KMS-11 (cell line): ENCODE measurements at regions not wholly inside any gene's neighbourhood (a gene's known extent, or its start where the extent isn't known, plus 50 kb on each side); places are given as distances from the start of the nearest gene placed in this dataset.

ENCODE experiments used
- H2AFZ ChIP-seq: fragments of 200-600 bp; sonication (generic); 2 replicates; pipeline ENCODE4 v1.6.1; 2016; ENCODE audit warnings: antibody characterized with exemption, mixed run types, low read depth
- H3K27ac ChIP-seq: fragments of 200-600 bp; sonication (generic); 2 replicates; pipeline ENCODE4 v1.6.1; 2016; ENCODE audit warnings: mild to moderate bottlenecking, mixed run types
- H3K27me3 ChIP-seq: fragments of 200-600 bp; sonication (generic); 2 replicates; pipeline ENCODE4 v1.6.1; 2017; ENCODE audit warnings: mild to moderate bottlenecking, low read depth, mixed run types, moderate library complexity; ENCODE audit not compliant: insufficient read depth
- H3K36me3 ChIP-seq: fragments of 200-600 bp; sonication (generic); 2 replicates; pipeline ENCODE4 v1.6.1; 2017; ENCODE audit warnings: mild to moderate bottlenecking, mixed run types; ENCODE audit not compliant: insufficient read depth
- H3K4me1 ChIP-seq: fragments of 200-600 bp; sonication (generic); 2 replicates; pipeline ENCODE4 v1.6.1; 2016; ENCODE audit warnings: mild to moderate bottlenecking, low read depth, mixed run types; ENCODE audit not compliant: poor library complexity, severe bottlenecking
- H3K4me2 ChIP-seq: fragments of 200-600 bp; sonication (generic); 2 replicates; pipeline ENCODE4 v1.7.0; 2016; ENCODE audit warnings: mild to moderate bottlenecking, mixed run types
- H3K4me3 ChIP-seq: fragments of 200-600 bp; sonication (generic); IDR thresholded peaks from 2 replicates; pipeline ENCODE4 v1.6.1; 2017; ENCODE audit warnings: low read depth, low read length, mixed read lengths; ENCODE audit not compliant: insufficient read depth
- H3K79me2 ChIP-seq: fragments of 200-600 bp; sonication (generic); 2 replicates; pipeline ENCODE4 v1.6.1; 2016; ENCODE audit warnings: low read depth, mixed run types; ENCODE audit not compliant: insufficient read depth
- H3K9ac ChIP-seq: fragments of 200-600 bp; sonication (generic); 2 replicates; pipeline ENCODE4 v1.6.1; 2016; ENCODE audit warnings: mild to moderate bottlenecking, mixed run types
- H4K20me1 ChIP-seq: fragments of 200-600 bp; sonication (generic); 2 replicates; pipeline ENCODE4 v1.6.1; 2016; ENCODE audit warnings: mild to moderate bottlenecking, mixed run types; ENCODE audit not compliant: insufficient read depth
- TF ChIP-seq, protein P1 (sequence below): fragments of 200-600 bp; sonication (generic); conservative IDR thresholded peaks from 2 replicates; pipeline ENCODE4 v1.6.1; 2017; ENCODE audit warnings: low read depth, mild to moderate bottlenecking, antibody characterized with exemption, low read length, moderate library complexity, mixed read lengths

GRCh38 chr21:26739189-26739588 lies 106.0 kb downstream of the ADAMTS1 start:
- Histone ChIP-seq H3K9ac (no peak overlapping the region), H3K36me3 (no peaks in the 10 kb centered on the region), H3K79me2 (no peaks in the 10 kb centered on the region), H3K4me2 (no peak overlapping the region), H4K20me1 (no peaks in the 10 kb centered on the region), H2AFZ (no peak overlapping the region), H3K27ac (no peak overlapping the region), H3K4me1 (no peaks in the 10 kb centered on the region), H3K4me3 (no peak overlapping the region), H3K27me3 (no peaks in the 10 kb centered on the region)
- TF ChIP-seq, protein P1, sequence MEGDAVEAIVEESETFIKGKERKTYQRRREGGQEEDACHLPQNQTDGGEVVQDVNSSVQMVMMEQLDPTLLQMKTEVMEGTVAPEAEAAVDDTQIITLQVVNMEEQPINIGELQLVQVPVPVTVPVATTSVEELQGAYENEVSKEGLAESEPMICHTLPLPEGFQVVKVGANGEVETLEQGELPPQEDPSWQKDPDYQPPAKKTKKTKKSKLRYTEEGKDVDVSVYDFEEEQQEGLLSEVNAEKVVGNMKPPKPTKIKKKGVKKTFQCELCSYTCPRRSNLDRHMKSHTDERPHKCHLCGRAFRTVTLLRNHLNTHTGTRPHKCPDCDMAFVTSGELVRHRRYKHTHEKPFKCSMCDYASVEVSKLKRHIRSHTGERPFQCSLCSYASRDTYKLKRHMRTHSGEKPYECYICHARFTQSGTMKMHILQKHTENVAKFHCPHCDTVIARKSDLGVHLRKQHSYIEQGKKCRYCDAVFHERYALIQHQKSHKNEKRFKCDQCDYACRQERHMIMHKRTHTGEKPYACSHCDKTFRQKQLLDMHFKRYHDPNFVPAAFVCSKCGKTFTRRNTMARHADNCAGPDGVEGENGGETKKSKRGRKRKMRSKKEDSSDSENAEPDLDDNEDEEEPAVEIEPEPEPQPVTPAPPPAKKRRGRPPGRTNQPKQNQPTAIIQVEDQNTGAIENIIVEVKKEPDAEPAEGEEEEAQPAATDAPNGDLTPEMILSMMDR: no peak

DNA sequence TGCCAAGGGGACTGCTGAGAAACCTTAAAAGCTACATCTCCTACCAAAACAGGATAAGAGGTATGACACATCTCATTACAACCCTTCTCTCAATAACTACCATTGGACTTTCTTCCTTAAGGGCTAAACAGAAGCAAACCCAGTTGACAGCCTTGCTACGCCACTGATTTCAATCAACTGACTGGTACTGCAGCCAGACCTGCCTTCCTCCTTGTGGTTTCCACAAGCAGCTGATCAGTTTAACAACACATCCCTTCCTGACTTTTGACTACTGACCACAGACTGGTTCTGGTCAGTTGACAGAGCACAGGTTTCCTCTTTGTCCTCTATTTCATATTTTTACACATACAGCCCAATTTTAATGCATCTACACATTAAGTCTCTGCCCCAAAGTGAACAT lies 108.8 kb downstream of the ADAMTS1 start:
- Histone ChIP-seq H3K4me1 (no peaks in the 10 kb centered on the region), H3K4me3 (no peak overlapping the region), H2AFZ (no peak overlapping the region), H3K36me3 (no peaks in the 10 kb centered on the region), H3K9ac (no peak overlapping the region), H4K20me1 (no peaks in the 10 kb centered on the region), H3K27ac (no peak overlapping the region), H3K79me2 (no peaks in the 10 kb centered on the region), H3K27me3 (no peaks in the 10 kb centered on the region), H3K4me2 (no peak overlapping the region)
- TF ChIP-seq, protein P1: no peak

GRCh38 chr21:26732432-26733221 lies 112.6 kb downstream of the ADAMTS1 start:
- no peak overlapping the region for H3K4me2 ChIP-seq
- TF ChIP-seq, protein P1: peak; percentile 60
- no peaks in the 10 kb centered on the region for H3K27me3 ChIP-seq
- H4K20me1 ChIP-seq: no peaks in the 10 kb centered on the region
- no peak overlapping the region for H3K4me3 ChIP-seq
- no peak overlapping the region for H3K9ac ChIP-seq
- no peak overlapping the region for H2AFZ ChIP-seq
- H3K4me1 ChIP-seq: no peaks in the 10 kb centered on the region
- H3K79me2 ChIP-seq: no peaks in the 10 kb centered on the region
- no peaks in the 10 kb centered on the region for H3K36me3 ChIP-seq
- H3K27ac ChIP-seq: no peak overlapping the region

DNA sequence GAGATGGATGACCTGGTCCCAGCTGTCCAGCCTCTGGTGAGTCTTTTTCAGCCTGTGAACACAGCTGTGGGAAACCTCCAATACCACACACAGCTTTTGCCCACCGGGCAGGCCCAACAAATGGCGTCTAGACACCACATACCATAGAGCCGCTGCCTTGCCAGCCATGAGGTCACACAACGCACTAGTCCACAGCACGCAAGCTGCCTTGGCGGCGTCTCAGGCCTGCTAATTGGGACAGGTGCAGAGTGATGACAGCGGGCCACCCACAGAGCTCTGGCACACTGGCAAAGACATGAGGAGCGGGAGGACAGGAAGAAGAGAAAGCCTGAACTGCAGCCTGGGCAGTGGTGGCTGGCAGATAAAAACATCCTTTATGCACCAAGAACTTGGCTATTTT lies 125.5 kb downstream of the ADAMTS1 start:
- Histone ChIP-seq H3K9ac (no peak overlapping the region), H3K36me3 (no peaks in the 10 kb centered on the region), H3K27ac (no peak overlapping the region), H3K4me3 (no peak overlapping the region), H3K27me3 (no peaks in the 10 kb centered on the region), H3K4me1 (no peaks in the 10 kb centered on the region), H2AFZ (no peak overlapping the region), H3K79me2 (no peaks in the 10 kb centered on the region), H4K20me1 (no peaks in the 10 kb centered on the region), H3K4me2 (no peak overlapping the region)
- TF ChIP-seq, protein P1: no peak
